ENCODE measurements at regions not wholly inside any gene's neighbourhood (a gene's known extent, or its start where the extent isn't known, plus 50 kb on each side); places are given as distances from the start of the nearest gene placed in this dataset.

GRCh38 chr2:217330647-217331046 is 470.8 kb upstream of the TNP1 start:
- no peak overlapping the region for H3K9ac ChIP-seq (ENCODE audit: low read depth, low read length)
- H3K27me3 ChIP-seq (ENCODE audit: control insufficient read depth, insufficient read depth, low read length): no peaks in the 10 kb centered on the region
- no peak overlapping the region for H3K4me3 ChIP-seq (ENCODE audit: low read length)
- peaks cover 18% of the 10 kb centered on the region for H3K4me1 ChIP-seq (ENCODE audit: control insufficient read depth, insufficient read depth, low read length)
- H3K36me3 ChIP-seq (ENCODE audit: insufficient read depth, low read length): no peaks in the 10 kb centered on the region
- no peaks in the 10 kb centered on the region for H3K9me3 ChIP-seq (replicated peaks; ENCODE audit: low read length)
- H3K4me2 ChIP-seq (ENCODE audit: low read length): no peak overlapping the region

- H3K4me1 ChIP-seq (ENCODE audit: control insufficient read depth, insufficient read depth, low read length): peaks cover 18% of the 10 kb centered on the region
- H3K36me3 ChIP-seq (ENCODE audit: insufficient read depth, low read length): no peaks in the 10 kb centered on the region
- H3K4me2 ChIP-seq (ENCODE audit: low read length): no peak overlapping the region
- no peaks in the 10 kb centered on the region for H3K9me3 ChIP-seq (replicated peaks; ENCODE audit: low read length)
- H3K27me3 ChIP-seq (ENCODE audit: control insufficient read depth, insufficient read depth, low read length): no peaks in the 10 kb centered on the region
- no peak overlapping the region for H3K9ac ChIP-seq (ENCODE audit: low read depth, low read length)
- H3K4me3 ChIP-seq (ENCODE audit: low read length): no peak overlapping the region
Observed at GRCh38 chr2:217329023-217329431, 469.2 kb upstream of the TNP1 start.

GRCh38 chr2:217328622-217328978 is 468.7 kb upstream of the TNP1 start:
- Histone ChIP-seq H3K4me1 (ENCODE audit: control insufficient read depth, insufficient read depth, low read length) (peaks cover 18% of the 10 kb centered on the region), H3K27me3 (ENCODE audit: control insufficient read depth, insufficient read depth, low read length) (no peaks in the 10 kb centered on the region), H3K4me3 (ENCODE audit: low read length) (no peak overlapping the region), H3K9ac (ENCODE audit: low read depth, low read length) (no peak overlapping the region), H3K36me3 (ENCODE audit: insufficient read depth, low read length) (no peaks in the 10 kb centered on the region), H3K9me3 (replicated peaks; ENCODE audit: low read length) (no peaks in the 10 kb centered on the region), H3K4me2 (ENCODE audit: low read length) (no peak overlapping the region)

- Histone ChIP-seq H3K9me3 (replicated peaks; ENCODE audit: low read length) (no peaks in the 10 kb centered on the region), H3K4me1 (ENCODE audit: control insufficient read depth, insufficient read depth, low read length) (peaks cover 18% of the 10 kb centered on the region), H3K4me2 (ENCODE audit: low read length) (no peak overlapping the region), H3K36me3 (ENCODE audit: insufficient read depth, low read length) (no peaks in the 10 kb centered on the region), H3K27me3 (ENCODE audit: control insufficient read depth, insufficient read depth, low read length) (no peaks in the 10 kb centered on the region), H3K9ac (ENCODE audit: low read depth, low read length) (no peak overlapping the region), H3K4me3 (ENCODE audit: low read length) (no peak overlapping the region)
Observed at GRCh38 chr2:217327953-217328621, 468.2 kb upstream of the TNP1 start.

- H3K27me3 ChIP-seq (ENCODE audit: control insufficient read depth, insufficient read depth, low read length): no peaks in the 10 kb centered on the region
Observed at GRCh38 chr2:217326238-217327022, 466.6 kb upstream of the TNP1 start.

GRCh38 chr2:217325816-217326215 is 466.0 kb upstream of the TNP1 start:
- no peaks in the 10 kb centered on the region for H3K36me3 ChIP-seq (ENCODE audit: insufficient read depth, low read length)
- no peak overlapping the region for H3K9ac ChIP-seq (ENCODE audit: low read depth, low read length)
- H3K4me3 ChIP-seq (ENCODE audit: low read length): no peak overlapping the region
- H3K4me1 ChIP-seq (ENCODE audit: control insufficient read depth, insufficient read depth, low read length): peaks cover 6% of the 10 kb centered on the region
- H3K27me3 ChIP-seq (ENCODE audit: control insufficient read depth, insufficient read depth, low read length): no peaks in the 10 kb centered on the region
- no peaks in the 10 kb centered on the region for H3K9me3 ChIP-seq (replicated peaks; ENCODE audit: low read length)
- no peak overlapping the region for H3K4me2 ChIP-seq (ENCODE audit: low read length)

More at GRCh38 chr2:217326238-217327022, 466.6 kb upstream of the TNP1 start:
- Histone ChIP-seq H3K4me3 (ENCODE audit: low read length) (no peak overlapping the region), H3K9ac (ENCODE audit: low read depth, low read length) (no peak overlapping the region), H3K4me1 (ENCODE audit: control insufficient read depth, insufficient read depth, low read length) (peaks cover 10% of the 10 kb centered on the region), H3K36me3 (ENCODE audit: insufficient read depth, low read length) (no peaks in the 10 kb centered on the region), H3K9me3 (replicated peaks; ENCODE audit: low read length) (no peaks in the 10 kb centered on the region), H3K4me2 (ENCODE audit: low read length) (no peak overlapping the region)

- Histone ChIP-seq H3K4me3 (ENCODE audit: low read length) (no peak overlapping the region), H3K9me3 (replicated peaks; ENCODE audit: low read length) (no peaks in the 10 kb centered on the region), H3K36me3 (ENCODE audit: insufficient read depth, low read length) (no peaks in the 10 kb centered on the region), H3K4me2 (ENCODE audit: low read length) (no peak overlapping the region), H3K9ac (ENCODE audit: low read depth, low read length) (no peak overlapping the region), H3K4me1 (ENCODE audit: control insufficient read depth, insufficient read depth, low read length) (peaks cover 6% of the 10 kb centered on the region), H3K27me3 (ENCODE audit: control insufficient read depth, insufficient read depth, low read length) (no peaks in the 10 kb centered on the region)
Observed at GRCh38 chr2:217325251-217325650, 465.4 kb upstream of the TNP1 start.

- no peak overlapping the region for H3K4me3 ChIP-seq (ENCODE audit: low read length)
- H3K4me2 ChIP-seq (ENCODE audit: low read length): no peak overlapping the region
- H3K9me3 ChIP-seq (replicated peaks; ENCODE audit: low read length): no peaks in the 10 kb centered on the region
- H3K36me3 ChIP-seq (ENCODE audit: insufficient read depth, low read length): no peaks in the 10 kb centered on the region
- H3K9ac ChIP-seq (ENCODE audit: low read depth, low read length): no peak overlapping the region
- H3K27me3 ChIP-seq (ENCODE audit: control insufficient read depth, insufficient read depth, low read length): no peaks in the 10 kb centered on the region
- H3K4me1 ChIP-seq (ENCODE audit: control insufficient read depth, insufficient read depth, low read length): peaks cover 2% of the 10 kb centered on the region
Observed at GRCh38 chr2:217316743-217317142, 456.9 kb upstream of the TNP1 start.

GRCh38 chr2:217314021-217314460 is 454.2 kb upstream of the TNP1 start:
- Histone ChIP-seq H3K4me1 (ENCODE audit: control insufficient read depth, insufficient read depth, low read length) (peaks cover 2% of the 10 kb centered on the region), H3K9me3 (replicated peaks; ENCODE audit: low read length) (no peaks in the 10 kb centered on the region), H3K27me3 (ENCODE audit: control insufficient read depth, insufficient read depth, low read length) (no peaks in the 10 kb centered on the region), H3K4me2 (ENCODE audit: low read length) (no peak overlapping the region), H3K9ac (ENCODE audit: low read depth, low read length) (no peak overlapping the region), H3K36me3 (ENCODE audit: insufficient read depth, low read length) (no peaks in the 10 kb centered on the region), H3K4me3 (ENCODE audit: low read length) (no peak overlapping the region)

GRCh38 chr2:217313386-217313785 is 453.5 kb upstream of the TNP1 start:
- Histone ChIP-seq H3K4me2 (ENCODE audit: low read length) (no peak overlapping the region), H3K4me1 (ENCODE audit: control insufficient read depth, insufficient read depth, low read length) (peaks cover 2% of the 10 kb centered on the region), H3K9me3 (replicated peaks; ENCODE audit: low read length) (no peaks in the 10 kb centered on the region), H3K36me3 (ENCODE audit: insufficient read depth, low read length) (no peaks in the 10 kb centered on the region), H3K27me3 (ENCODE audit: control insufficient read depth, insufficient read depth, low read length) (no peaks in the 10 kb centered on the region), H3K4me3 (ENCODE audit: low read length) (no peak overlapping the region), H3K9ac (ENCODE audit: low read depth, low read length) (no peak overlapping the region)

- no peak overlapping the region for H3K9ac ChIP-seq (ENCODE audit: low read depth, low read length)
- H3K27me3 ChIP-seq (ENCODE audit: control insufficient read depth, insufficient read depth, low read length): no peaks in the 10 kb centered on the region
- H3K4me1 ChIP-seq (ENCODE audit: control insufficient read depth, insufficient read depth, low read length): no peaks in the 10 kb centered on the region
- no peaks in the 10 kb centered on the region for H3K9me3 ChIP-seq (replicated peaks; ENCODE audit: low read length)
- H3K36me3 ChIP-seq (ENCODE audit: insufficient read depth, low read length): no peaks in the 10 kb centered on the region
- no peak overlapping the region for H3K4me3 ChIP-seq (ENCODE audit: low read length)
- H3K4me2 ChIP-seq (ENCODE audit: low read length): no peak overlapping the region
Observed at GRCh38 chr2:217309056-217309455, 449.2 kb upstream of the TNP1 start.

GRCh38 chr2:217307023-217307422 is 447.2 kb upstream of the TNP1 start:
- no peaks in the 10 kb centered on the region for H3K27me3 ChIP-seq (ENCODE audit: control insufficient read depth, insufficient read depth, low read length)
- no peak overlapping the region for H3K9ac ChIP-seq (ENCODE audit: low read depth, low read length)
- no peak overlapping the region for H3K4me3 ChIP-seq (ENCODE audit: low read length)
- H3K4me1 ChIP-seq (ENCODE audit: control insufficient read depth, insufficient read depth, low read length): no peaks in the 10 kb centered on the region
- H3K9me3 ChIP-seq (replicated peaks; ENCODE audit: low read length): no peaks in the 10 kb centered on the region
- H3K4me2 ChIP-seq (ENCODE audit: low read length): no peak overlapping the region
- no peaks in the 10 kb centered on the region for H3K36me3 ChIP-seq (ENCODE audit: insufficient read depth, low read length)

Data from skeletal muscle satellite cell (primary cell).